Caki2 (cell line): ENCODE measurements at regions not wholly inside any gene's neighbourhood (a gene's known extent, or its start where the extent isn't known, plus 50 kb on each side); places are given as distances from the start of the nearest gene placed in this dataset.

Experiments used
- DNase-seq: peaks from one replicate; pipeline ENCODE4 v3.0.0-alpha.2; 2015; ENCODE audit warnings: low read depth
- in situ Hi-C: cut with HindIII; loops from 2 replicates; pipeline ENCODE4 v1.10.0; 2016; ENCODE audit warnings: low sequenced_read_pairs, low pct_unique_long_range_greater_than_20kb, mixed read lengths

DNA sequence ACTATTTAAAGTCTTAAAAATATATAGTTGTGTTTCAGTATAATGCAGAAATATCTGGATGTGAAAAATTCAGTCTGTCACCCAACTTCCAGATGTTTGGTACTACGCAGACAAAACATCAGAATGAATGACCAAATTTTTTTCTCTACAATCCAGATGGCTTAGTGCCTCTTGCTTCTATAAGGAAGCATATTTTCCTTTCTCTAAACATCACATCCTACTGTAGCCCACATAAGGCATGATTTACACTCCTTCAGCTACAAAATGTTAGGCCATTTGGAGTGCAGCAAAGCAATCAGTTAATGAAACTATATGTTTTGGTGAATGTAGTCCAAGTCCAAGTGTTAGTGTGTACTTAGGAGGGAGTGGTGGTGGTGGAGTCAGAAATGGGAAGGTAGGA lies 162.9 kb upstream of the SIX2 start:
- peak; percentile 43 for DNase-seq
- in situ Hi-C loops = no loop called here

- DNase-seq = peak; percentile 68
- in situ Hi-C loops = no loop called here
These were observed 161.9 kb upstream of the SIX2 start for GRCh38 chr2:45171136-45171501.

DNA sequence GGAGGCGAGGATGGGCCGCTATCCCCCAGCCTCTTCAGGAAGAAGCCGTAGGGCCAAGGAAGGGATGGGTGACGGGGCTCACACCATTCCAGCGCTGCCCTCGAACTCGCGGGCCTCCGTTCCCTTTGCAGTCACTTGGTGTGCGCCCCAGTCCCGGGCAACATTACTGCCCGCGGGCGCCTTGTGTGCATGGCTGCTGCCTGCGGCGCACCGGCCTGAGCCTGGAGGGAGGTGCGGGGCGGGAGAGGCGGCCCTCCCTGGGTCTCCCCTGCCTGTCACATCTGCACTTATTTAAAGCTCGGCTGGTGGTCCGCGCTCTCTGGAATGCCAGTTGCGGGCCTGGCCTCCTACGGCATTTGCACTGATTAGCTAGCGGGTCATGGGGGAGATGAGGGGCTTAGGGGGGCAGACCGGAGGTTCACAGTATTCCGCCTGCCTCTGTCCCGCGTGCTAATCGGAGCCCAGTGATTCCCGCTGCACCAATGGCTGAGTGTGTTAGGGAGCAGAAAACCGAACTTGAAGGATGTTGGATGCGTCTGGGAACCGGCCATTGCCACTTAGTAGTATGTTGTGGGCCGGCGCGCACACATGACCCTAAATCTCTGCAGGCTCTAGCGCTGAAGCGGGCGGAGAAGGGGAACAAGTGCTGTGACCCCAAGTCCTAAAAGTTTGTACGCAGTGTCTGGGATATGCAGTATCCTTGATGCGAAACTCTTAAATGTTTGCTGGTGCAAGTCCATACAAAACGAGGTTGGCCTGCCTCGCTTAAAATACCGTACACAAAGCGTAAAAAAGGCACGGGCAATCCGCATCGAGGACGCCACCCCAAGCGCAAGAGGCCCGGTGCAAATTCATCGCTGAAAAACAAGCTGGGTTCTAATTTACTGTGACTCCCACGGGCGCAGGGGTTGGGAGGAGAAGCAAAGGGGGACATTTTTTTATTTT lies 161.2 kb upstream of the SIX2 start:
- peak; percentile 65 for DNase-seq
- in situ Hi-C loops = no loop called here

DNA sequence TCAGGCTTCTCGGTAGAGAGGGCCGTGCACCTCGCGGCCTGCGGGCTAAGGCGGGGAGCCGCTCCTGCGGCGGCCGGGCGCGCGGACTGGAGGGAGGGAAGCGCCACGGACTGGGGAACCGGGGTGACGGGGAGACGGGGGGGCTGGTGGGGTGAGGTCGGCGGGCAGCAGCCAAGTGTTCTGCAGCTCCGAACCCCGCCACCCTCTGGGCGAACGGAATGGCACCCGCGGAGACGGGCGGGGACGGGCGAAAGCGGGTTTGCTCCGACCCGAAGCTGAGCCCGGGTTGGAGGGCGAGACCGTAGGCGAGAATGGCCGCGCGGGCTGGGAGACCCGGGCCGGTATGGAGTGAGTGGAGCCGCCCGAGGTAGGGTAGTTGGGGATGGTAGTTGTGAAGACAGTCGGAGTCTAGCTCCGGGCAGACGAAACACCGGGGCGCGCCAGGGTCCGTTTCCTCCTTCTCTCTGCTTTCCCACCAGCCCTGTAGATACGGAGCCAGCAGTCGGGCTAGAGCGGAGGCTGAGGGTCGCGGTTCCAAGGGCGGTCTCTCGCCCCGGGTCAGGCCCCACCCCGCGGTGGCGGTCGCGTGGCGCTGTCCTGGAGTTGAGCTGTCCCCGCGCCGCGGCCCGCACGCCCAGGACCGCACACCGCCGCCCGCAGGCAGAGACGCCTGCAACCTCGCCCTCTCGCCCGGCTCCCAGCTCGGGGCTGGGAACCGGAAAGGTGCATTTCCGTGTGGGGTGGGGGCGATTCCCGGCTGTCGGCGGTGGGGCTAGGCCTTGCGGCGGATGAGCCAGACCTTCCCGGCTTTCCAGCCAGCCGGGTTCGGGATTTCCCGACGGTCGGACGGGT lies 160.3 kb upstream of the SIX2 start:
- peak; percentile 72 for DNase-seq
- in situ Hi-C loops = no loop called here

- in situ Hi-C loops = no loop called here
- DNase-seq = peak; percentile 73
These were observed 159.6 kb upstream of the SIX2 start for GRCh38 chr2:45168711-45169338.

GRCh38 chr2:45167920-45168629 lies 158.8 kb upstream of the SIX2 start:
- in situ Hi-C loops = no loop called here
- peak; percentile 38 for DNase-seq

DNA sequence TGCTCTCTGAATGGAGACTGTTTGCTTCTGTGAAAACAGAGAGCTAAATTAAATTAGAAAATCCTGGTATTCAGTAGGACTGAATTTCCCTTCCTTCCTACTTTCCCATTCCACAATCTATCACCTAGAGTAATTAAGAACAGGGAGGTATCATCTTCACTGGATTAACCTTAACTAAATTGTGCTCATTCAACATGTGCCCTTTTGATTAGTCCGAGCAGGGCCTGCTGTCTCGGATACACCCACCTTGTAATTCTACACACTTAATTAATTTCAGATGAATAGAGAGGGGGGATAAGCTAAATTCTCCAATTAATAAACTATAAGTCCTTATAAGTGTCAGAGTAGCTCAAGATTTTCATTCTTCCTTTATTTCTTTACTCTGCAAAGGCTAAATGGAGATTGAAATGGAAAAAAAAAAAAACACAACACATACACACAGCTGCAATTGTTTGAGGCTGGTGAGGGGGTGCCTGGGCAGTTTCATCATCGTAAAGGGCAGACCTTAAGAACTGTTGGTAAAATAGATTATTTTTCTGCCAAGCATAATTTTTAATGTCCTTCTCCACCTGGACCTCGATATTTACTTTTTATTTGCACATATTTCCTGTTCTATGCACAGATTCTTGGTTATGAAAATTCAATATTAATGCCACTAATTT lies 157.1 kb upstream of the SIX2 start:
- no peak for DNase-seq
- in situ Hi-C loops = no loop called here

DNA sequence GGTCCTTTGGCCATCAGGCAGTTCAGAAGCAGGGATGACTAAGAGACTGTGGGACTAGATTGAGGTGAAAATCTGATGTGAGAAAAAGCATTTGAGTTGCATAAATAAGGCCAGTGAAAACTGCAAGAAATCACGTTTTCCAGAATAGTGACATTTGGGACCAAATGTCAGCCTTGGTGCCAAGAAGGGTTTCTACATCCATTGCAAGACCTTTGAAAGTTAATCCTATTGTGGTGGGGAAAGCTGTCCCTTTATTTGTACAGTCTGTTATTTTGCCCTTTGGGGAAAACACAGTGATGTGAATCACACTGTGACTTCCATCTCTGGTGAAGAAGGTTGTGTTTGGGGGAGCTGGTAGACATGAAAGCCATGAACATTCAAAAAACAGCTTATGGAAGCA lies 153.5 kb upstream of the SIX2 start:
- in situ Hi-C loops = no loop called here
- DNase-seq = no peak

DNA sequence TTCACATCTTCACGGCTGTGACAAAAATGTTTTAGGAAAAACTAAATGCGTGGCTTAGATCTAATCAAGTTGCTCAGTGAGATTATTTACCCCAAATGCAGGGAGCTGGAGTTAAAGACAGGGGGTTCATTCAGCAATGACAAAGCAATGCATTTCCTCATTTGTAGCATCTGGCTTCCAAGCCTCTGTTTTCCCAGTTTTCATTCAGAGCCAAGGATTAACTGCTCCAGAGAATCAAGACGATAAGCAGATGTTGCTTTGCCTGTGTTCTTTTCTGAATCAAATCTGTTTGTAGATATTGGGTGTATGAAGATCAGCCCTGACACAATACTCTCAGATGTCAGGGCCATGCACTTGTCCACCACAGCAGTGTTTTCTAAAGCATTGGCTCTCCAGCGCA lies 147.4 kb upstream of the SIX2 start:
- in situ Hi-C loops = no loop called here
- no peak for DNase-seq

DNA sequence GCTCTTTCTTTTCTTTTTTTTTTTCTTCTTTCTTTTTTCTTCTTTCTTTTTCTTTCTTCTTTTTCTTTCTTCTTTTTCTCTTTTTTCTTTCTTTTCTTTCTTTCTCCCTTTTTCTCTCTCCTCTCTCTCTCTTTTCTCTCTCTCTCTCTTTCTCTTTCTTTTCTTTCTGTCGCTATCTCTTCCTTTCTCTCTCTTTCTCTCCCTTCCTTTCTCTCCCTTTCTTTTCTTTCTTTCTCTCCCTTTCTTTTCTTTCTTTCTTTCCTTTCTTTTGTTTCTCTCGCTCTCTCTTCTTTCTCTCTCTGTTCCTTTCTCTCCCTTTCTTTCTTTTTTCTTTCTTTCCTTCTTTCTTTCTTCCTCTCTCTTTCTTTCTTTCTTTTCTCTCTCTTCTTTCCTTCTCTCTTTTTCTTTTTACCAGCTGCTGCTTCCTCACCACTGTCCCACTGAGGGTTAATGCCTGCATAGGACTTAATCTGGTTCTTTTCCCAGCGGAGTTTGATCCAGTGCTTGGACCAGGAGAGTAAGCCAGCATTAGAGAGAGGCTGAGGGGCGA lies 145.4 kb upstream of the SIX2 start:
- in situ Hi-C loops = no loop called here
- DNase-seq = no peak

DNA sequence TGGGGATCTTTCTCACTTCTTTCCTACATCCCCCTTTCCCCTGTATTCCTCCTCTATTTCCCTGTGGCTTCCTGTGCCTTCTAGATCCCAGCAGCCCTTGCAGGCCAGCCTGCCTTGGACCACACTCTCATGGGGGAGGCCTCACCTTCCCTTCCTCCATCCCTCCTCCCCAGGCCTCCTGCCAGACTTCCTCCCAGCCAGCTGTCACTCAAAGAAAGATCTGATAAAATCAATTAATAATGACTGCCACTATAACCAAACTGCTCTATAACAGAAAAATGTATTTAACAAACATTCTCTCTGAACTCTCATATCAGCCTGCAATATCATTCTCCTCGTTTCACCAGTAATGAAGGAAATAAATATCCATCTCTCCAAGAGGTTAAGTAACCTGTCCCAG lies 144.9 kb upstream of the SIX2 start:
- DNase-seq = no peak
- in situ Hi-C loops = no loop called here

DNA sequence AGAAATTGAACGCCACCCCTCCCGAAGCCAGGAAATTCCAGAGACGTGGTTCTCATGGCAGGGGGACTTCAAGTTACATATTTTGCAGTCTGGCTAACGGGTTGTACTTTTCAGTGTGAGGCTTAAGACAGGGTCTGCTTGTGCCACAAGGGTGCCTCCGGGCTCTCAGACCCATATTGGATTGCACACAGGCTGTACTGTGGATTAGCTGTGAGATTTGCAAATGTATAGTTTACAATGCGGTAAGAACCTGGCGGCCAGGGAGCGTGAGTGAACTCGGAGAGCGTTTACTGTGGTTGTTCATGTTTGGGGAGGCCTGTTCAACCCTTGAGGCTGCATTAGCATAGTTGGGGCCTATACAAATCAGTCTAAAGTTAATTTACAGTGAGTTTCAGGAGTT lies 143.9 kb upstream of the SIX2 start:
- in situ Hi-C loops = no loop called here
- DNase-seq = no peak

GRCh38 chr2:45152691-45153090 lies 143.4 kb upstream of the SIX2 start:
- in situ Hi-C loops = no loop called here
- no peak for DNase-seq

- no peak for DNase-seq
- in situ Hi-C loops = no loop called here
These were observed 136.0 kb upstream of the SIX2 start for GRCh38 chr2:45145073-45145899.

- in situ Hi-C loops = no loop called here
- no peak for DNase-seq
These were observed 132.9 kb upstream of the SIX2 start for GRCh38 chr2:45141883-45142866.

DNA sequence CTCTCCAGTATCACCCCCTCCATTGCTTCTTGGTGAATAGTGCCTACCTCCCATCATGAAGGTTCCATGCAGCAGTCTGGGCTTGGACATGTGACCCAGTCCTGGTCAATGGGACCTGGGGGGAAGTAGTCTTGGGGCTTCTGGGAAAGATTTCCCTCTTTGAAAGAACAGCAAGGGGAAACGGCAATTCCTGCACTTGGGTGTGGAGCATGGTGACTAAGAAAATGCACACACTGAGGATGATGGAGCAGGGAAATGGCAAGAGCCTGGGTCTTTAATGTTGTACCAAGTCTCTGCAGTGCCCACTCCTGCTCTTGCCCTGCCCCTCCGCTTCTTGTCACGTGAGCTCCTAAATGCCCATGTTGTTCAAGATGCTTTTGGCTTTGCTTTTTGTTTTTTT lies 131.4 kb upstream of the SIX2 start:
- no peak for DNase-seq
- in situ Hi-C loops = no loop called here
